ENCODE measurements at regions not wholly inside any gene's neighbourhood (a gene's known extent, or its start where the extent isn't known, plus 50 kb on each side); places are given as distances from the start of the nearest gene placed in this dataset.

GRCh38 chr20:52798124-52798523 is 174.0 kb upstream of the TSHZ2 start:
- no peak for TF ChIP-seq CTCF (conservative IDR thresholded peaks at IDR 0.05; ENCODE audit: control insufficient read depth, insufficient read depth, low read depth, low read length)
- DNase-seq (ENCODE audit: low read depth) = no peak
- no peak overlapping the region for H3K4me3 ChIP-seq (ENCODE audit: control insufficient read depth, low read depth, low read length)

- no peak for TF ChIP-seq CTCF (conservative IDR thresholded peaks at IDR 0.05; ENCODE audit: control insufficient read depth, insufficient read depth, low read depth, low read length)
- DNase-seq (ENCODE audit: low read depth) = no peak
- no peak overlapping the region for H3K4me3 ChIP-seq (ENCODE audit: control insufficient read depth, low read depth, low read length)
Observed at GRCh38 chr20:52794853-52795252, 177.3 kb upstream of the TSHZ2 start.

DNA sequence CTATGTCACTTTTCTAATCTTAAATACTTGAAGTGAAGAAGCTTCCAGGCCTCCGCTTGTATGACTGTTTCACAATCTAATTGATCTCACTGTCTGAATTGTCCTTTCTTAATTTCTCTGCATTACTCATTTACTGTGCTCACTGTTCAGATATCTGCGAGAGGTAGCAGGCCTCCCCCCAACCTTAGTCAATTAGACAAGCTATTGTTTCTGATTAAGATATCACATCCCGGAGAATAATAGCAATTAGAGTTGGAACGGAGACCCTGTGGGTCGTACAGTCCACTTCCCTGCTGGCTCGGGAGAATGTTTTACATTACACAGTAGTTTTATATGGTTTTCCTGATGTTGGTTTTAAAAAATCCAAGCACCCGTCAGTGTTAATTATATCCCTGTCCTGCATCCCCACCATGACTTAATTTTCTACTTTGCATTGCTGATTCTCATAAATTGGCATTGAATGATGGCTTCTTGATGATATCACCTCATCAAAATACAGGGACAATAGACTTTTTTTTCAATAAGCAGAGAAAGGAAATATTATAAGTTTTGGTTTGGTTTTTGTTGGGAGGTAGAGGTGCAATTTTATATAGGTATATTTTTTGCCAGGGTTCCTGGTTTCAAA is 178.7 kb upstream of the TSHZ2 start:
- TF ChIP-seq CTCF (conservative IDR thresholded peaks at IDR 0.05; ENCODE audit: control insufficient read depth, insufficient read depth, low read depth, low read length) = no peak
- H3K4me3 ChIP-seq (ENCODE audit: control insufficient read depth, low read depth, low read length) = no peak overlapping the region

GRCh38 chr20:52791091-52791490 is 181.1 kb upstream of the TSHZ2 start:
- no peak for TF ChIP-seq CTCF (conservative IDR thresholded peaks at IDR 0.05; ENCODE audit: control insufficient read depth, insufficient read depth, low read depth, low read length)
- H3K4me3 ChIP-seq (ENCODE audit: control insufficient read depth, low read depth, low read length) = no peak overlapping the region
- DNase-seq (ENCODE audit: low read depth) = no peak

More for the DNA sequence above, 178.7 kb upstream of the TSHZ2 start:
- DNase-seq (ENCODE audit: low read depth) = no peak

- no peak overlapping the region for H3K4me3 ChIP-seq (ENCODE audit: control insufficient read depth, low read depth, low read length)
- no peak for TF ChIP-seq CTCF (conservative IDR thresholded peaks at IDR 0.05; ENCODE audit: control insufficient read depth, insufficient read depth, low read depth, low read length)
- DNase-seq (ENCODE audit: low read depth) = no peak
Observed at GRCh38 chr20:52789716-52790115, 182.4 kb upstream of the TSHZ2 start.

- TF ChIP-seq CTCF (conservative IDR thresholded peaks at IDR 0.05; ENCODE audit: control insufficient read depth, insufficient read depth, low read depth, low read length) = no peak
Observed at GRCh38 chr20:52787962-52788361, 184.2 kb upstream of the TSHZ2 start.

GRCh38 chr20:52787216-52787615 is 184.9 kb upstream of the TSHZ2 start:
- H3K4me3 ChIP-seq (ENCODE audit: control insufficient read depth, low read depth, low read length) = no peak overlapping the region
- TF ChIP-seq CTCF (conservative IDR thresholded peaks at IDR 0.05; ENCODE audit: control insufficient read depth, insufficient read depth, low read depth, low read length) = no peak
- no peak for DNase-seq (ENCODE audit: low read depth)

More at GRCh38 chr20:52787962-52788361, 184.2 kb upstream of the TSHZ2 start:
- no peak for DNase-seq (ENCODE audit: low read depth)
- H3K4me3 ChIP-seq (ENCODE audit: control insufficient read depth, low read depth, low read length) = no peak overlapping the region
